Endodermal cell (in vitro differentiated cells): ENCODE measurements at regions not wholly inside any gene's neighbourhood (a gene's known extent, or its start where the extent isn't known, plus 50 kb on each side); places are given as distances from the start of the nearest gene placed in this dataset.

ENCODE experiments used
- DNase-seq: peaks from one replicate; pipeline ENCODE4 v3.0.0-alpha.2; 2017
- H3K27ac ChIP-seq: 2 replicates; pipeline ENCODE4 v1.5.1; 2013; ENCODE audit warnings: mild to moderate bottlenecking, low read depth, low read length, moderate library complexity
- H3K27me3 ChIP-seq: 2 replicates; pipeline ENCODE4 v1.6.1; 2013; ENCODE audit warnings: mild to moderate bottlenecking, low read length, moderate library complexity; ENCODE audit not compliant: insufficient read depth, control insufficient read depth, poor library complexity, severe bottlenecking
- H3K36me3 ChIP-seq: 2 replicates; pipeline ENCODE4 v1.7.0; 2013; ENCODE audit warnings: mild to moderate bottlenecking, low read length, moderate library complexity; ENCODE audit not compliant: control insufficient read depth, insufficient read depth
- H3K4me1 ChIP-seq: one replicate; pipeline ENCODE4 v1.7.0; 2013; ENCODE audit warnings: low read length; ENCODE audit not compliant: control insufficient read depth, insufficient read depth
- H3K4me3 ChIP-seq: 2 replicates; pipeline ENCODE4 v1.5.1; 2013; ENCODE audit warnings: mild to moderate bottlenecking, low read length, moderate library complexity
- H3K9ac ChIP-seq: 2 replicates; pipeline ENCODE4 v1.6.1; 2013; ENCODE audit warnings: mild to moderate bottlenecking, low read length, moderate library complexity; ENCODE audit not compliant: poor library complexity, severe bottlenecking; ENCODE audit errors: extremely low read depth
- H3K9me3 ChIP-seq: 2 replicates; pipeline ENCODE4 v1.6.1; 2013; ENCODE audit warnings: mild to moderate bottlenecking, low read length, moderate library complexity; ENCODE audit not compliant: control insufficient read depth
- H3K27ac Mint-ChIP-seq: 2 replicates; pipeline ENCODE4 v1.8.0; 2020; ENCODE audit warnings: mixed read lengths
- H3K27me3 Mint-ChIP-seq: 2 replicates; pipeline ENCODE4 v1.8.0; 2021; ENCODE audit warnings: mild to moderate bottlenecking, mixed read lengths; ENCODE audit not compliant: insufficient read depth
- H3K36me3 Mint-ChIP-seq: 2 replicates; pipeline ENCODE4 v1.8.0; 2020; ENCODE audit warnings: low read depth, mixed read lengths
- H3K4me1 Mint-ChIP-seq: 2 replicates; pipeline ENCODE4 v1.8.0; 2020; ENCODE audit warnings: mixed read lengths
- H3K4me3 Mint-ChIP-seq: 2 replicates; pipeline ENCODE4 v1.8.0; 2020; ENCODE audit warnings: mild to moderate bottlenecking, moderate library complexity, mixed read lengths
- H3K9me3 Mint-ChIP-seq: 2 replicates; pipeline ENCODE4 v1.8.0; 2020; ENCODE audit warnings: mild to moderate bottlenecking, mixed read lengths
- CTCF ChIP-seq: fragments of 200-600 bp; sonication (generic); conservative IDR thresholded peaks from 2 replicates; pipeline ENCODE4 v1.5.0; 2021; ENCODE audit warnings: antibody characterized with exemption, mild to moderate bottlenecking
- WGBS, 2 experiments: methylation state at CpG; one replicate each; pipeline versions ENCODE4 v1.1.5 to v1.1.7; 2013; ENCODE audit warnings: missing lambda C conversion rate in 2 of 2, mixed read lengths in 1 of 2; ENCODE audit not compliant: insufficient coverage in 1 of 2, insufficient read length in 1 of 2; 5-methylcytosine and 5-hydroxymethylcytosine counted together

GRCh38 chr13:34634448-34634847 lies 307.6 kb upstream of the NBEA start:
- H3K27ac Mint-ChIP-seq, result no peak overlapping the region
- H3K9me3 Mint-ChIP-seq, result peaks cover 12% of the 10 kb centered on the region
- TF ChIP-seq CTCF, result no peak
- Histone ChIP-seq H3K27me3 (no peaks in the 10 kb centered on the region), H3K9me3 (peaks cover 17% of the 10 kb centered on the region), H3K27ac (no peak overlapping the region), H3K36me3 (no peaks in the 10 kb centered on the region), H3K4me3 (no peak overlapping the region), H3K9ac (no peak overlapping the region), H3K4me1 (no peaks in the 10 kb centered on the region)
- H3K4me1 Mint-ChIP-seq, result peaks cover 6% of the 10 kb centered on the region
- H3K36me3 Mint-ChIP-seq, result no peaks in the 10 kb centered on the region
- 92 to 94% methylated on average over 2 of the region's 2 CpGs for WGBS, 2 experiments
- DNase-seq, result no peak
- H3K27me3 Mint-ChIP-seq, result no peaks in the 10 kb centered on the region
- H3K4me3 Mint-ChIP-seq, result no peak overlapping the region

- H3K9me3 ChIP-seq, result peaks cover 17% of the 10 kb centered on the region
- no peak overlapping the region for H3K4me3 ChIP-seq
- no peaks in the 10 kb centered on the region for H3K4me1 ChIP-seq
- H3K27ac Mint-ChIP-seq, result no peak overlapping the region
- DNase-seq, result no peak
- H3K9ac ChIP-seq, result no peak overlapping the region
- H3K36me3 ChIP-seq, result no peaks in the 10 kb centered on the region
- H3K27me3 Mint-ChIP-seq, result no peaks in the 10 kb centered on the region
- peaks cover 16% of the 10 kb centered on the region for H3K4me1 Mint-ChIP-seq
- TF ChIP-seq CTCF, result no peak
- H3K27me3 ChIP-seq, result peaks cover 13% of the 10 kb centered on the region
- H3K27ac ChIP-seq, result no peak overlapping the region
- no peak overlapping the region for H3K4me3 Mint-ChIP-seq
- no peaks in the 10 kb centered on the region for H3K36me3 Mint-ChIP-seq
- WGBS, 2 experiments, result 96 to 100% methylated on average over 1 of the region's 1 CpG
- peaks cover 11% of the 10 kb centered on the region for H3K9me3 Mint-ChIP-seq
Measured at GRCh38 chr13:34637138-34637537, 304.9 kb upstream of the NBEA start.

- H3K36me3 Mint-ChIP-seq, result no peaks in the 10 kb centered on the region
- H3K4me1 Mint-ChIP-seq, result peaks cover 16% of the 10 kb centered on the region
- peaks cover 7% of the 10 kb centered on the region for H3K9me3 Mint-ChIP-seq
- Histone ChIP-seq H3K9me3 (peaks cover 14% of the 10 kb centered on the region), H3K9ac (no peak overlapping the region), H3K27ac (no peak overlapping the region), H3K27me3 (peaks cover 18% of the 10 kb centered on the region), H3K4me3 (no peak overlapping the region), H3K36me3 (no peaks in the 10 kb centered on the region), H3K4me1 (no peaks in the 10 kb centered on the region)
- H3K4me3 Mint-ChIP-seq, result no peak overlapping the region
- no peak for TF ChIP-seq CTCF
- DNase-seq, result no peak
- H3K27ac Mint-ChIP-seq, result no peak overlapping the region
- H3K27me3 Mint-ChIP-seq, result no peaks in the 10 kb centered on the region
- WGBS, 2 experiments, result 86 to 94% methylated on average over 1 to 2 of the region's 2 CpGs
Measured at GRCh38 chr13:34637636-34638035, 304.4 kb upstream of the NBEA start.
